IMR-90 (cell line): ENCODE measurements at regions not wholly inside any gene's neighbourhood (a gene's known extent, or its start where the extent isn't known, plus 50 kb on each side); places are given as distances from the start of the nearest gene placed in this dataset.
"Not testable (repeated sequence)": the region's sequence is repeated elsewhere in the genome, so short reads cannot be mapped to it uniquely, and the experiment has no call there.

Experiments
- CEBPB ChIP-seq: IDR thresholded peaks from 2 replicates; pipeline ENCODE4 v1.6.1; 2012; ENCODE audit warnings: low read depth, low read length, improper control_type of control experiment
- CTCF ChIP-seq: conservative IDR thresholded peaks from 2 replicates; pipeline ENCODE4 v1.5.1; 2012; ENCODE audit warnings: mild to moderate bottlenecking, low read depth, low read length, improper control_type of control experiment
- FOS ChIP-seq: fragments of 150-350 bp; IDR thresholded peaks from 2 replicates; pipeline ENCODE4 v1.6.1; 2016; ENCODE audit warnings: low read depth, low read length
- MAZ ChIP-seq: IDR thresholded peaks from 2 replicates; pipeline ENCODE4 v1.6.1; 2012; ENCODE audit warnings: low read depth, mild to moderate bottlenecking, low read length, improper control_type of control experiment, moderate library complexity, borderline replicate concordance
- NFE2L2 ChIP-seq: fragments of 150-350 bp; IDR thresholded peaks from 2 replicates; pipeline ENCODE4 v1.6.1; 2016; ENCODE audit warnings: low read depth, mild to moderate bottlenecking, low read length
- POLR2A ChIP-seq: IDR thresholded peaks from 2 replicates; pipeline ENCODE4 v1.6.1; 2012; ENCODE audit warnings: mild to moderate bottlenecking, low read depth, low read length

- not testable (repeated sequence) for TF ChIP-seq CTCF, POLR2A, MAZ, NFE2L2, FOS, CEBPB
Observed at GRCh38 chr10:30163410-30163809, 104.0 kb upstream of the JCAD start.
